Motor neuron (in vitro differentiated cells): ENCODE measurements at regions not wholly inside any gene's neighbourhood (a gene's known extent, or its start where the extent isn't known, plus 50 kb on each side); places are given as distances from the start of the nearest gene placed in this dataset.

Experiments used
- ATAC-seq, 8 experiments: fragments of 200-7000 bp; cut with Tn5 transposase; replicated peaks in 6 of 8; 2 replicates each; pipeline ENCODE4 v1.8.0; 2021; ENCODE audit warnings: mild to moderate bottlenecking in 8 of 8, moderate library complexity in 8 of 8
- H3K27ac ChIP-seq, 2 donors: fragments of 250-450 bp; sonication (Bioruptor Pico); 2 replicates each; pipeline ENCODE4 v1.9.0; 2021; ENCODE audit warnings: antibody characterized with exemption in 2 of 2, mild to moderate bottlenecking in 2 of 2, moderate library complexity in 1 of 2
- H3K4me1 ChIP-seq, 2 donors: fragments of 250-450 bp; sonication (Bioruptor Pico); replicated peaks in 1 of 2; 2 replicates each; pipeline ENCODE4 v1.6.1; 2021; ENCODE audit warnings: antibody characterized with exemption in 2 of 2, mild to moderate bottlenecking in 2 of 2, moderate library complexity in 1 of 2
- H3K4me3 ChIP-seq, 5 donors: fragments of 250-450 bp; sonication (Bioruptor Pico); 2 replicates each; pipeline ENCODE4 v1.9.0; 2021; ENCODE audit warnings: antibody characterized with exemption in 5 of 5, mild to moderate bottlenecking in 5 of 5, moderate library complexity in 4 of 5
- WGBS, 10 experiments: fragments of 450-650 bp; shearing (Covaris generic); methylation state at CpG; one replicate each; pipeline ENCODE4 v1.0.0; 2022; 5-methylcytosine and 5-hydroxymethylcytosine counted together
- in situ Hi-C, 9 experiments: fragments of 400-800 bp; cut with MboI; loops; one replicate each; pipeline ENCODE4 v1.15.0; 2021; ENCODE audit warnings: low sequenced_read_pairs in 9 of 9, low pct_unique_long_range_greater_than_20kb in 2 of 9; ENCODE audit not compliant: unreplicated experiment in 9 of 9

DNA sequence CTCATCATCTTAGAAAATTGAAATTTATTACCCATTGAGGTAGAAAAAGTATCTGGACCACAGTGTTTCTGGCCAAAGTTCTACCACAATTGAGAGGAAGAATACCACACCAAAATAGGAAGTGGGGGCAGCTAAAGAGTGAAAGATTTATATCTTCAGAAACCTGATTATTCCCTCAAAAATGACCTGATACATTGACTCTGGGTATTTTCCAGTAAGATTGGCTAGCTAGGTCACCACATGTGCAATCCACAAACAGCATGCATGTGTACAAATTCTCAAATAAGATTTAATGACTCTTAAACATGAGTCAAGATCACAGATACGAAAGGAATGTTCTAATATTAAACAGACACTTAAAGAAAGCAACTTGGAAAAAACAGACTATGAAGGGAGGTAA is 1516.2 kb upstream of the PCDH20 start:
- peak in 1 of 8 experiments; percentile 58 for ATAC-seq
- H3K27ac ChIP-seq: no peak overlapping the region
- WGBS, 10 experiments: 0 to 100% (median 62%) methylated on average over 1 of the region's 1 CpG; no CpG with 5 or more reads in 2 of the 10 experiments

DNA sequence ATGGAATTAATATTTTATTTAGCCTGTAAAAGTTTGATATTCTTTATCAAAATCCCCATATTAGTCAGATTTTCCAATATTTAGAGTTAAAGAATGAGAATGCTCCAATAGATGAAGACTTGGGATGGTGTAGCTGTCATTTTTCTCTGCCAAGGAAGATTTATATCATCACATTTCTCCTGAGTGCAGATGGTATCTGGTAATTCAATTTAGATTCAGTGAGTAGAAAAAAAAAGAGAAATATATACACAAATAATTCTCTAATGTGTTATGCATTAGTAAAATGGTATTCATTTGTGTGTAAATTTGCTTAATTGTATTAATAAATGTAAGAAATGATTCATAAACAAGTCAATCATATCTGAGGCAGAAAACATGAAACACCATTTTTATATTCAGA is 1508.7 kb upstream of the PCDH20 start:
- in situ Hi-C loops: no loop called here
- no peak for ATAC-seq

More for the DNA sequence above, 1516.2 kb upstream of the PCDH20 start:
- in situ Hi-C loops: no loop called here
- H3K4me1 ChIP-seq: no peaks in the 10 kb centered on the region
- no peak overlapping the region for H3K4me3 ChIP-seq

GRCh38 chr13:62920159-62920558 is 1504.5 kb upstream of the PCDH20 start:
- Histone ChIP-seq H3K4me1 (no peaks in the 10 kb centered on the region), H3K27ac (no peak overlapping the region), H3K4me3 (no peak overlapping the region)
- peak in 1 of 8 experiments; percentile 55 for ATAC-seq
- 0 to 89% (median 41%) methylated on average over 1 to 2 of the region's 2 CpGs; no CpG with 5 or more reads in 4 of the 10 experiments for WGBS, 10 experiments
- in situ Hi-C loops: no loop called here

More for the DNA sequence above, 1508.7 kb upstream of the PCDH20 start:
- Histone ChIP-seq H3K4me3 (no peak overlapping the region), H3K4me1 (no peaks in the 10 kb centered on the region), H3K27ac (no peak overlapping the region)

DNA sequence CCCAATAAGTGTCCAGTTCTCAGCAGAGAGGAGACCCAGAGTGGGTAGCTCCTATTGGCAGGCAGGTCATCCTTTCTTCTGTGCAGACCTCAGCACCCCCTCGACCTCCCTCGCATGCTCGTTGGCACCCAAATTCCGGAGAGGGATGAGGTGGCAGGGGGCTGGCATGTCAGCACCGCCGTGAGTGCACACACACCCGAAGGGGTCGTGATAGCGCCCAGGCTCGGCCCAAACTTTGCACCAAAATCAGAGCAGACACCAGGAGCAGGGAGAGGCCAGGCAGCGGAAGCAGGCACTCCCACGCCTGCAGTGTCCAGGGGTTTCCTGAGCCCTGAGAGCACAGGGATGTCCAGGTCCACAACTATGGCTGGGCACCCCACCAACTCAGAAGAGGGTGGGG is 1503.8 kb upstream of the PCDH20 start:
- H3K4me3 ChIP-seq: no peak overlapping the region
- in situ Hi-C loops: no loop called here
- 54 to 99% (median 88%) methylated on average over 2 to 12 of the region's 12 CpGs; no CpG with 5 or more reads in 4 of the 10 experiments for WGBS, 10 experiments
- H3K27ac ChIP-seq: no peak overlapping the region
- H3K4me1 ChIP-seq: no peaks in the 10 kb centered on the region
- ATAC-seq: no peak

DNA sequence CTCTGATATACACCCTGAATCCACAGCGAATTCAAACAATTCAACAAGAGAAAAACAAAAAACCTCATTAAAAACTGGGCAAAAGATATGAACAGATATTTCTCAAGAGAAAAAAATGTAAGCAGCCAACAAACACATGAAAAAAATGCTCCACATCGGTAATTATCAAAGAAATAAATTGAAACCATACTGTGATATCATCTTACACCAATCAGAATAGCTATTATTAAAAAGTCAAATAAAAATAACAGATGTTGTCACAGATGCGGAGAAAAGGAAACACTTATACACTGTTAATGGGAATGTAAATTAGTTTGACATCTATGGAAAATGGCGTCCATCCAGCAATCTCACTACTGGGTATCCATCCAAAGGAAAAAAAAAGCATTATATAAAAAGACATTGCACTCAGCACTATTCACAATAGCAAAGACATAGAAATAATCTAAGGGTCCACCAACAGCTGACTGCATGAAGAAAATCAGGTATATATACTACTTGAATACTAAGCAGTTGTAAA is 1495.0 kb upstream of the PCDH20 start:
- 0 to 100% (median 80%) methylated on average over 2 to 4 of the region's 4 CpGs for WGBS, 10 experiments
- no peak for ATAC-seq
- Histone ChIP-seq H3K4me3 (no peak overlapping the region), H3K27ac (no peak overlapping the region), H3K4me1 (peaks cover 5 to 8% of the 10 kb centered on the region in 2 donors)
- in situ Hi-C loops: no loop called here

DNA sequence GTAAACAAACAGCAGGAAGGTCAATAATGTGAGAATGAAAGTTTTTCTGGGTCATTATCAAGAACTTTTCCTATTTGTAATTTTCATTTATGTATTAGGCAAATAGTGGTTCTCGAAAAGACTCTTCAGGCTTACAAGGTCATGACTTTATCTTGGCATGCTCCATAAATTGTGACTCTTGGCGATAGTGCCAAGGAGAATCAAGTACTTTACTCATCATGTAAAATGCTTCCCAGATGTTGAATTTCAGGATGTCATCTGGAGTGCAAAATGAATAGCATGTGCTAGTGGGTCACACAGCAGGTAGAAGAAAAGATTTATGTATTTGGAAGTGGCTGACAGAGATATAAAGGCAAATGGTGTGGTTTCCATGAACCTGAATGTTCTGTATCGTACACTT is 1492.7 kb upstream of the PCDH20 start:
- ATAC-seq: no peak
- Histone ChIP-seq H3K4me3 (no peak overlapping the region), H3K4me1 (peaks cover 5 to 8% of the 10 kb centered on the region in 2 donors), H3K27ac (no peak overlapping the region)
- in situ Hi-C loops: no loop called here
- 17 to 96% (median 76%) methylated on average over 2 to 3 of the region's 3 CpGs; no CpG with 5 or more reads in 1 of the 10 experiments for WGBS, 10 experiments

DNA sequence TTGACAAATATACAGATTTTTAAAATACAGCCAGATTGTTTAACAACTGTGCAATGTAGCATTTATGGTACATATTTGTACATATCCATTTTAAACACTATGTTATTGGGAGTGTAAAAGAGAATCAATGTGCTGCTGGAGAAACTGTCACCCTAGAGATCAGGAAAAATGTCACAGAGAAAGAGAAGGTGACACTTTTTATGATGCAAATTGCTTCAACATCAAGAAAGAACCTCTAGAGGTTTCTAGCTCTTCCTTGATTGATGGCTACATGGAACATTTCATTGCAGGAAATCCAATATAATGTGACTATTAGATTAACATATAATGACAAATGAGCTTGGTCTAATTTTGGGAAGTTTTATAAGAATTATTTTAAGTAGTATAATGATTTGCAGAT is 1491.2 kb upstream of the PCDH20 start:
- in situ Hi-C loops: no loop called here
- H3K4me3 ChIP-seq: no peak overlapping the region
- no peak overlapping the region for H3K27ac ChIP-seq
- peak in 2 of 8 experiments; percentile 22 to 48 for ATAC-seq
- H3K4me1 ChIP-seq: peaks cover 5 to 8% of the 10 kb centered on the region in 2 donors

GRCh38 chr13:62906469-62906868 is 1490.8 kb upstream of the PCDH20 start:
- peak in 3 of 8 experiments; percentile 31 to 73 (median 53) for ATAC-seq
- peaks cover 5 to 8% of the 10 kb centered on the region in 2 donors for H3K4me1 ChIP-seq
- in situ Hi-C loops: no loop called here
- H3K4me3 ChIP-seq: no peak overlapping the region
- no peak overlapping the region for H3K27ac ChIP-seq

- WGBS, 10 experiments: 20 to 100% (median 80%) methylated on average over 1 to 6 of the region's 8 CpGs; no CpG with 5 or more reads in 3 of the 10 experiments
- no peak overlapping the region for H3K4me3 ChIP-seq
- no peaks in the 10 kb centered on the region for H3K4me1 ChIP-seq
- in situ Hi-C loops: no loop called here
- H3K27ac ChIP-seq: no peak overlapping the region
- ATAC-seq: no peak
Measured at GRCh38 chr13:62887046-62887445, 1471.4 kb upstream of the PCDH20 start.

DNA sequence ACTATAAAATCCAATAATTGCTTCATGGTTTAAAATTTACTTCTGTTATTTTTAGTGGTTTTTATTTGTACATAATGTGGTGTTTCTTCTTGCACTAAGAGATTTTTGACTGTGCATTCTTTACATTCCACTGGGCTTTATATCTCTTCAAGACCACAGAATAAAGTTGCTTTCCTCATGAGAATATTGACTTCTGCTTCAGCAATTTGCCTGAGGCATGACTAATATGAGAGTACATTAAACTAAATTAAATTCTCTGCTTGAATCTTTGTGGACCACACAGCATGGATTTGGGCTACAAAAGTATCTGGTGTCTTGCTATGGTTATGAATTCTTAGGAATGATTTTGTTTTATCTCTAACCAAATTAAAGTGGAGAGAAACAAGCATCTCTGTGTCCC is 1463.4 kb upstream of the PCDH20 start:
- in situ Hi-C loops: no loop called here
- peak in 1 of 8 experiments; percentile 41 for ATAC-seq
- H3K27ac ChIP-seq: no peak overlapping the region

GRCh38 chr13:62875118-62875640 is 1459.5 kb upstream of the PCDH20 start:
- in situ Hi-C loops: no loop called here
- no peaks in the 10 kb centered on the region for H3K4me1 ChIP-seq
- H3K27ac ChIP-seq: no peak overlapping the region
- H3K4me3 ChIP-seq: no peak overlapping the region
- 29 to 100% (median 75%) methylated on average over 1 to 2 of the region's 2 CpGs; no CpG with 5 or more reads in 4 of the 10 experiments for WGBS, 10 experiments
- no peak for ATAC-seq

More for the DNA sequence above, 1463.4 kb upstream of the PCDH20 start:
- no peak overlapping the region for H3K4me3 ChIP-seq
- H3K4me1 ChIP-seq: no peaks in the 10 kb centered on the region

DNA sequence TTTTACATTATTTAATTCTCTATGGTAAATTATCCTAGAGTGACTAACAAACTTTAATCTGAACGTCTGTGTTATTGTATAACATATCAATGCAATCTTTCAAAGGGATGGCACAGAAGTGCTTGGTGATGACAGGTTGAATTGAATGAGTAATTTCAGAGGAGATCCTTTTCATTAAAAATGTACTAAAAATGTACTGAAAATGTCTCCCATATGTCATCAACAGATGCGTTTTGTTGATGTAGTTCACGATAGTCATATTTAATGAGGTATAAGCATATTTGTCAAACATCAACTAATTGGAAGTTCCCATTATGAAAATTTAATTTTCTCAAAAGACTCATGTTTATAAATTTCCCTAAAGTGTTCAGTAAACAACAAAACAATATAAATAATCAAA is 1434.7 kb upstream of the PCDH20 start:
- Histone ChIP-seq H3K27ac (no peak overlapping the region), H3K4me1 (peaks cover 0 to 5% of the 10 kb centered on the region in 2 donors), H3K4me3 (no peak overlapping the region)
- peak in 2 of 8 experiments; percentile 19 to 42 for ATAC-seq
- WGBS, 10 experiments: 0 to 100% (median 78%) methylated on average over 1 to 3 of the region's 3 CpGs; no CpG with 5 or more reads in 1 of the 10 experiments
- in situ Hi-C loops: no loop called here

DNA sequence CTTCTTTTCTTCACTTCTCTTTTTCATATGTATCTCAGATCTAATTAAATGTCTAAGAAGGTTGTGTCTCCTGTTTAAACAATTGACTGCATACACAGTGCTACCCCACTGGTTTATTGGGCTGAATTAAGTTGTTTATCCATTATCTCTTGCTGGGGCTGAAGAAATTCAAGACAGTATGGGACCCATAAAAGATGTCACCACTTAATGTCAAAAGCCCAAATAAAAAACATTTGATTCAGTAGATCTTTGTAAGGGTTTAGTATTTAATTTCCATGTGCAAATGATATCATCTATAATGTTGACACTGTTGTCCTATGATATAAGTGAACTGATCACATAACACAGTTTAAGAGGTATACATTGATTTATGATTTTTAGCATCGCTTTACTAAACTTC is 1431.9 kb upstream of the PCDH20 start:
- in situ Hi-C loops: no loop called here
- no peak overlapping the region for H3K4me3 ChIP-seq
- 33 to 100% (median 100%) methylated on average over 1 of the region's 1 CpG for WGBS, 10 experiments
- no peak for ATAC-seq
- no peak overlapping the region for H3K27ac ChIP-seq
- peaks cover 0 to 5% of the 10 kb centered on the region in 2 donors for H3K4me1 ChIP-seq

- Histone ChIP-seq H3K4me3 (no peak overlapping the region), H3K27ac (no peak overlapping the region), H3K4me1 (peaks cover 0 to 5% of the 10 kb centered on the region in 2 donors)
- 14 to 100% (median 85%) methylated on average over 1 to 2 of the region's 2 CpGs for WGBS, 10 experiments
- peak in 1 of 8 experiments; percentile 21 for ATAC-seq
- in situ Hi-C loops: no loop called here
Measured at GRCh38 chr13:62846302-62846701, 1430.7 kb upstream of the PCDH20 start.
